ENCODE measurements at regions not wholly inside any gene's neighbourhood (a gene's known extent, or its start where the extent isn't known, plus 50 kb on each side); places are given as distances from the start of the nearest gene placed in this dataset.

DNA sequence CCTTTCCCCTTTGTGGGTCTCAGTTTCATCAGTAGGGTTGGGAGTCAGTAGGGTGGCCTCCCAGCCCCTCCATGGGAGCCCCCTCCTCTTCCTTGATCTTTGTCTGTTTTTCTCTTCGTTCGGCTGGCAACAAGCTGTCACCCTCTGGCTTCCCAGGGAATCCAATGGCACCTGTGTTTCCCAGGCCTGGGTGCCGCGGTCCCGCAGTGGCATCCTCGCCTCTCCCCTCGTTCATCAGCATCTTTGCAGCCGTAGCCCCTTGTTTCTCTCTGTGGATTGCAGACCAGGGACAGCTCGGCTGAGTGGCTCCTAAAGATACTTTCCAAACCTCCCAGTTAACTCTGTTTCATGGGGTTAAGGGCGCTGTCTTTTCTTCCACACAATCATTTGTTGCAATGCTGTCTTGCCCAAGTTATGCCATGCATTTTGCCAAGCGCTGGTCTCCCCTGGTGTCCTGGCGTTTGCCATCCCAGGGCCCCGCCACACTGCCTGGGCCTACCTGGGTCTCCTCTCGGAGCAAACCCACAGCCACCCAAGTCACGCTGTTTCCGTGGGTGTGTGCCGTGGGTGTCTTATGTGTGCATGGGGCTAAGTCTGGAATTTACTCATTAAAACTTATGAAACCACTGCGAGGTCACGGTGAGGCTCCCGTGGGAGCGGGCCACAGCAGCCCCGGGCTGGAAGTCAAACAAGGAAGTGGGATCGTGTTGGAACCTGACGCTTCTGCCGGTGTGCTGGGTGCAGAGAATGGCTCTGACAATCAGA lies 189.4 kb upstream of the SHH start:
- TF ChIP-seq TARDBP (IDR thresholded peaks at IDR 0.05): no peak
- TF ChIP-seq HDGF (IDR thresholded peaks at IDR 0.05; ENCODE audit: borderline replicate concordance): no peak
- no peak for TF ChIP-seq FOXA1 (IDR thresholded peaks at IDR 0.05)
- TF ChIP-seq LEF1 (IDR thresholded peaks at IDR 0.05; ENCODE audit: borderline replicate concordance): no peak
- no peak for TF ChIP-seq NFRKB (IDR thresholded peaks at IDR 0.05)
- TF ChIP-seq SP1 (IDR thresholded peaks at IDR 0.05): no peak
- TF ChIP-seq FOXM1 (IDR thresholded peaks at IDR 0.05; ENCODE audit: borderline replicate concordance): no peak
- TF ChIP-seq, protein P1, sequence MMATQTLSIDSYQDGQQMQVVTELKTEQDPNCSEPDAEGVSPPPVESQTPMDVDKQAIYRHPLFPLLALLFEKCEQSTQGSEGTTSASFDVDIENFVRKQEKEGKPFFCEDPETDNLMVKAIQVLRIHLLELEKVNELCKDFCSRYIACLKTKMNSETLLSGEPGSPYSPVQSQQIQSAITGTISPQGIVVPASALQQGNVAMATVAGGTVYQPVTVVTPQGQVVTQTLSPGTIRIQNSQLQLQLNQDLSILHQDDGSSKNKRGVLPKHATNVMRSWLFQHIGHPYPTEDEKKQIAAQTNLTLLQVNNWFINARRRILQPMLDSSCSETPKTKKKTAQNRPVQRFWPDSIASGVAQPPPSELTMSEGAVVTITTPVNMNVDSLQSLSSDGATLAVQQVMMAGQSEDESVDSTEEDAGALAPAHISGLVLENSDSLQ (IDR thresholded peaks at IDR 0.05): no peak
- no peak for TF ChIP-seq BHLHE40 (IDR thresholded peaks at IDR 0.05; ENCODE audit: borderline replicate concordance)
- TF ChIP-seq FOXK2 (IDR thresholded peaks at IDR 0.05): no peak
- no peak for TF ChIP-seq ARNT (IDR thresholded peaks at IDR 0.05)
- no peak for TF ChIP-seq L3MBTL2 (conservative IDR thresholded peaks at IDR 0.05)
- TF ChIP-seq SUZ12 (IDR thresholded peaks at IDR 0.05): no peak
- no peak for TF ChIP-seq ELF4 (IDR thresholded peaks at IDR 0.05)
- no peak for TF ChIP-seq CTBP1 (IDR thresholded peaks at IDR 0.05; ENCODE audit: borderline replicate concordance)
- TF ChIP-seq ZNF384 (IDR thresholded peaks at IDR 0.05): no peak
- ChIA-PET CTCF (no interaction called here), POLR2A (no interaction called here)

DNA sequence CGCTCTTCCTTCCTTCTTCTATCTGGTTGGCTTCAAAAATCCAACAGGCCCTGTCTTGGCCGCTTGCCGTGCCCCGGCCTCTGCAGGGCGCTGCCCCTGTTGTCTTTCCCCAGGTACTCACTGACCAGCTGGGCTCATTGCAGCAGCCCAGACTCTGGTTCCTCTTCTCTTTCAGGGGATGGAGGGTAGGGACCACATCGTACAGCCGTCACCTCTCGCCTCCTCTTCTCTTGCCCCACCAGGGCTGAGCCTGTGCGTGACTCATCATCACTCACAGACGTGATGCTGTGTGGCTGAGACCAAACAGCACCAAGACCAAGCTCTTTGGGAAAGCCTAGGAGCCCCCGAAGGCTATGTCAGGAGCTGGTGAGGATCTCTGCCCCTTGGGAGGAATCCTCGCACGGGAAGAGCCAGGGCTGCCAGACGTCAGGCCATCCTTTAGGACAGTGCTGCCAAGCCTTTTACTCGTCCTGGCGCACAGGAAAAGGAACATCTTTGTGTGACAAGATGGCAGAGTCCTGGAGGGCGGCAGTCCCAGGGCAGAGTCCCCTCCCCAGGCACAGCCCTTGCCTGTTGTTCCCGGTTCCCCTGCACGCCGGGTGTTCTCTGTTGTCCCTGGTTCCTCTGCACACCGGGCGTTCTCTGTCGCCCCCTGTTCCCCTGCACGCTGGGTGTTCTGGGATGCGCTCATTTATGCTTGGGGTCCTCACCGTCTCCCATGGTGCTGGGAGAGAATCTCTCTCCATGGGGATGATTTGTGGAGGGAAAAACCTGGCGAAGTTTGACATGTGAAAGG lies 188.5 kb upstream of the SHH start:
- no peak for DNase-seq (ENCODE audit: extremely low spot score)
- ChIA-PET CTCF (no interaction called here), POLR2A (no interaction called here)
- TF ChIP-seq, protein P1 (IDR thresholded peaks at IDR 0.05): no peak
- TF ChIP-seq LEF1 (IDR thresholded peaks at IDR 0.05; ENCODE audit: borderline replicate concordance) (no peak), ZNF384 (IDR thresholded peaks at IDR 0.05) (no peak), SUZ12 (IDR thresholded peaks at IDR 0.05) (no peak), FOXM1 (IDR thresholded peaks at IDR 0.05; ENCODE audit: borderline replicate concordance) (no peak), TARDBP (IDR thresholded peaks at IDR 0.05) (no peak), FOXK2 (IDR thresholded peaks at IDR 0.05) (no peak), SP1 (IDR thresholded peaks at IDR 0.05) (no peak), ELF4 (IDR thresholded peaks at IDR 0.05) (no peak), L3MBTL2 (conservative IDR thresholded peaks at IDR 0.05) (no peak), CTBP1 (IDR thresholded peaks at IDR 0.05; ENCODE audit: borderline replicate concordance) (no peak), ARNT (IDR thresholded peaks at IDR 0.05) (no peak), HDGF (IDR thresholded peaks at IDR 0.05; ENCODE audit: borderline replicate concordance) (no peak), BHLHE40 (IDR thresholded peaks at IDR 0.05; ENCODE audit: borderline replicate concordance) (no peak), NFRKB (IDR thresholded peaks at IDR 0.05) (no peak), FOXA1 (IDR thresholded peaks at IDR 0.05) (no peak)

More for the DNA sequence above, 189.4 kb upstream of the SHH start:
- DNase-seq (ENCODE audit: extremely low spot score): no peak

- CTCF ChIA-PET: no interaction called here
Observed at GRCh38 chr7:155999631-156000489, 187.6 kb upstream of the SHH start.

GRCh38 chr7:155998766-155999630 lies 186.7 kb upstream of the SHH start:
- ChIA-PET POLR2A (no interaction called here), CTCF (no interaction called here)
- TF ChIP-seq, protein P1 (IDR thresholded peaks at IDR 0.05): no peak
- no peak for TF ChIP-seq ARNT (IDR thresholded peaks at IDR 0.05)
- no peak for TF ChIP-seq ELF4 (IDR thresholded peaks at IDR 0.05)
- no peak for TF ChIP-seq LEF1 (IDR thresholded peaks at IDR 0.05; ENCODE audit: borderline replicate concordance)
- no peak for TF ChIP-seq TARDBP (IDR thresholded peaks at IDR 0.05)
- no peak for TF ChIP-seq FOXK2 (IDR thresholded peaks at IDR 0.05)
- TF ChIP-seq SUZ12 (IDR thresholded peaks at IDR 0.05): no peak
- no peak for TF ChIP-seq ZNF384 (IDR thresholded peaks at IDR 0.05)
- no peak for TF ChIP-seq FOXM1 (IDR thresholded peaks at IDR 0.05; ENCODE audit: borderline replicate concordance)
- no peak for TF ChIP-seq L3MBTL2 (conservative IDR thresholded peaks at IDR 0.05)
- no peak for TF ChIP-seq SP1 (IDR thresholded peaks at IDR 0.05)
- TF ChIP-seq CTBP1 (IDR thresholded peaks at IDR 0.05; ENCODE audit: borderline replicate concordance): no peak
- TF ChIP-seq NFRKB (IDR thresholded peaks at IDR 0.05): no peak
- no peak for TF ChIP-seq FOXA1 (IDR thresholded peaks at IDR 0.05)
- no peak for TF ChIP-seq HDGF (IDR thresholded peaks at IDR 0.05; ENCODE audit: borderline replicate concordance)
- DNase-seq (ENCODE audit: extremely low spot score): no peak

More at GRCh38 chr7:155999631-156000489, 187.6 kb upstream of the SHH start:
- TF ChIP-seq CTBP1 (IDR thresholded peaks at IDR 0.05; ENCODE audit: borderline replicate concordance): no peak
- TF ChIP-seq SUZ12 (IDR thresholded peaks at IDR 0.05): no peak
- no peak for TF ChIP-seq LEF1 (IDR thresholded peaks at IDR 0.05; ENCODE audit: borderline replicate concordance)
- no peak for TF ChIP-seq FOXM1 (IDR thresholded peaks at IDR 0.05; ENCODE audit: borderline replicate concordance)
- no peak for TF ChIP-seq FOXA1 (IDR thresholded peaks at IDR 0.05)
- TF ChIP-seq ZNF384 (IDR thresholded peaks at IDR 0.05): no peak
- no peak for TF ChIP-seq ARNT (IDR thresholded peaks at IDR 0.05)
- no peak for TF ChIP-seq HDGF (IDR thresholded peaks at IDR 0.05; ENCODE audit: borderline replicate concordance)
- no peak for DNase-seq (ENCODE audit: extremely low spot score)
- POLR2A ChIA-PET: no interaction called here
